Stimulated activated CD4-positive, alpha-beta T cell treated with anti-CD3 and anti-CD28 coated beads, Interleukin-1b, Interleukin-23, amount 100 ng/mL, for 4 hours (primary cell): ENCODE measurements at regions not wholly inside any gene's neighbourhood (a gene's known extent, or its start where the extent isn't known, plus 50 kb on each side); places are given as distances from the start of the nearest gene placed in this dataset.

Source experiments
- DNase-seq, 2 donors: peaks; one replicate each; pipeline ENCODE4 v3.0.0-alpha.2; 2020; ENCODE audit warnings: low read depth in 2 of 2

GRCh38 chr4:17336986-17337385 is 174.9 kb downstream of the QDPR start:
- DNase-seq: no peak

- DNase-seq: peak; percentile 46 to 64
These were observed 175.3 kb downstream of the QDPR start for GRCh38 chr4:17336524-17336961.

GRCh38 chr4:17336069-17336468 is 175.8 kb downstream of the QDPR start:
- DNase-seq: no peak

- no peak for DNase-seq
These were observed 176.5 kb downstream of the QDPR start for GRCh38 chr4:17335371-17335770.

- no peak for DNase-seq
These were observed 179.4 kb downstream of the QDPR start for GRCh38 chr4:17332478-17332877.

- DNase-seq: no peak
These were observed 182.8 kb downstream of the QDPR start for GRCh38 chr4:17329046-17329445.

- DNase-seq: no peak
These were observed 183.6 kb downstream of the QDPR start for GRCh38 chr4:17328141-17328815.

GRCh38 chr4:17327591-17327990 is 184.3 kb downstream of the QDPR start:
- DNase-seq: no peak

- DNase-seq: no peak
These were observed 185.1 kb downstream of the QDPR start for GRCh38 chr4:17326756-17327155.

GRCh38 chr4:17325098-17325497 is 186.8 kb downstream of the QDPR start:
- no peak for DNase-seq

- peak; percentile 31 to 68 for DNase-seq
These were observed 187.5 kb downstream of the QDPR start for GRCh38 chr4:17324386-17324830.

- no peak for DNase-seq
These were observed 188.1 kb downstream of the QDPR start for GRCh38 chr4:17323554-17324385.

- no peak for DNase-seq
These were observed 189.4 kb downstream of the QDPR start for GRCh38 chr4:17322514-17322913.

- DNase-seq: no peak
These were observed 191.8 kb downstream of the QDPR start for GRCh38 chr4:17320046-17320445.

GRCh38 chr4:17317526-17317925 is 194.4 kb downstream of the QDPR start:
- no peak for DNase-seq

- DNase-seq: no peak
These were observed 195.3 kb downstream of the QDPR start for GRCh38 chr4:17316566-17316965.

- no peak for DNase-seq
These were observed 196.4 kb downstream of the QDPR start for GRCh38 chr4:17315459-17315858.

- DNase-seq: no peak
These were observed 198.7 kb downstream of the QDPR start for GRCh38 chr4:17313194-17313593.

- no peak for DNase-seq
These were observed 201.6 kb downstream of the QDPR start for GRCh38 chr4:17310269-17310652.

- no peak for DNase-seq
These were observed 202.2 kb downstream of the QDPR start for GRCh38 chr4:17309567-17310268.

- DNase-seq: no peak
These were observed 210.0 kb downstream of the QDPR start for GRCh38 chr4:17301869-17302268.

GRCh38 chr4:17301266-17301665 is 210.6 kb downstream of the QDPR start:
- no peak for DNase-seq
